ENCODE measurements at regions not wholly inside any gene's neighbourhood (a gene's known extent, or its start where the extent isn't known, plus 50 kb on each side); places are given as distances from the start of the nearest gene placed in this dataset.

DNA sequence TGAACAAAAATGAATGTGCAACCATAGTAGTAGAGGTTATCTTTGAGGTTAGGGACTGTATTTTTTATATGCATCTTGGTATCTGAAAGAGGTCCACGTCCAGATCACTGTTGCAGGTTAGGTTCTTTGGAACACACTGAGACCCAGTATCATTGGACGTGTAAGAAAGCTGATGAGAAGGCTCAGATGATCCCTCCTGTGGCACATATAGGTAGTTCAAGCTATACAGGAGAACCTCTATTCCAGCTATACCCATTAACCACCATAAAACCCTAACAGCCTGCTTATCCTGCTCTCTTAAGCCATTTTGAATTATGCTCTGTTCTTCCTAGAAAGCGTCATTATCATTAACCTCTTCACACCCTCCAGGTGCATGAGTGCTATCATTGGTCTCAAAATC is 930.7 kb upstream of the HS3ST1 start:
- TF ChIP-seq POLR2A (IDR thresholded peaks at IDR 0.05; ENCODE audit: low read length) (no peak), KDM1A (IDR thresholded peaks at IDR 0.05; ENCODE audit: low read depth) (no peak)
